ENCODE measurements at regions not wholly inside any gene's neighbourhood (a gene's known extent, or its start where the extent isn't known, plus 50 kb on each side); places are given as distances from the start of the nearest gene placed in this dataset.

DNA sequence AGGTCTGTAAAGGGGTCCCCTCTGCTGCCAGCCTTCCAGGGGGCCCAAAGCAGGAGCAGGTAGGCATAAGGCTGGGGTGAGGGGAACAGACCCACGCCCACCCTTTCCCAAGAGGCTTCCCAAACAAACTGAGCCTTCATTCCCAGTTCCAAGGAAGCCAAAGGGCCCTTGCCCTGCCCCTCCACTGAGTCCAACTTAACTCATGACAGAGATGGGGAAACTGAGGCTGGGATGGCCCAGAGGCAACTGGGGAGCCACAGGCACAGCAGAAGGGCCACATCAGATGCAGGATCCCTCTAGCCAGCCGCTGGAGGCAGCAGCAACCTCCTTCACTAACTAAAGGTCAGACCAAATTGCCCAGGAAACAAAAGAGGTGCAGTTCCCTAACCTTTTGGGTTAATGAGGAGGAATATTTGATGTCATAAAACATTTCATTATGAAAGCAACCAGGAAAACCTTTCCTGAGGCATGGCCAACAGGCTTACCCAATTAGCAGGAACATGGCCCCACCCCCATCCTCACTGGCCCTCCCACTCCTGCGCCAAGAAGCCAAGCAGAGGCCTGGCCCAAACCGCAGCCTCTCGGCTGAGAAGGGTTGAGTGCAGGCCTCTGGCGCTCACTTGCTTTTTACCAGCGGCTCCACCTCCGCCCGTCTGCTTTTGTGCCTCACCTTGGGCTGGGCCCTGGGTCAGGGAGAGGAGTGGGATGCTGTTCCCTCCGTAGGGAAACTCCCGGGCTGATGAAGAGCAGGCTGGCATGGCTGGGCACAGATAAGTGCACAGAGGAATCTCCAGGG lies 293.5 kb upstream of the RTL1 start:
- H3K27me3 ChIP-seq (ENCODE audit: control insufficient read depth, insufficient read depth, low read length): peaks cover 6% of the 10 kb centered on the region
- no peak overlapping the region for H3K4me3 ChIP-seq (ENCODE audit: low read depth, low read length)
- H3K36me3 ChIP-seq (ENCODE audit: control insufficient read depth, insufficient read depth, low read length): no peaks in the 10 kb centered on the region
- TF ChIP-seq, protein P1, sequence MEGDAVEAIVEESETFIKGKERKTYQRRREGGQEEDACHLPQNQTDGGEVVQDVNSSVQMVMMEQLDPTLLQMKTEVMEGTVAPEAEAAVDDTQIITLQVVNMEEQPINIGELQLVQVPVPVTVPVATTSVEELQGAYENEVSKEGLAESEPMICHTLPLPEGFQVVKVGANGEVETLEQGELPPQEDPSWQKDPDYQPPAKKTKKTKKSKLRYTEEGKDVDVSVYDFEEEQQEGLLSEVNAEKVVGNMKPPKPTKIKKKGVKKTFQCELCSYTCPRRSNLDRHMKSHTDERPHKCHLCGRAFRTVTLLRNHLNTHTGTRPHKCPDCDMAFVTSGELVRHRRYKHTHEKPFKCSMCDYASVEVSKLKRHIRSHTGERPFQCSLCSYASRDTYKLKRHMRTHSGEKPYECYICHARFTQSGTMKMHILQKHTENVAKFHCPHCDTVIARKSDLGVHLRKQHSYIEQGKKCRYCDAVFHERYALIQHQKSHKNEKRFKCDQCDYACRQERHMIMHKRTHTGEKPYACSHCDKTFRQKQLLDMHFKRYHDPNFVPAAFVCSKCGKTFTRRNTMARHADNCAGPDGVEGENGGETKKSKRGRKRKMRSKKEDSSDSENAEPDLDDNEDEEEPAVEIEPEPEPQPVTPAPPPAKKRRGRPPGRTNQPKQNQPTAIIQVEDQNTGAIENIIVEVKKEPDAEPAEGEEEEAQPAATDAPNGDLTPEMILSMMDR (IDR thresholded peaks at IDR 0.05; ENCODE audit: insufficient read depth, low read length, poor library complexity, severe bottlenecking): no peak
- DNase-seq (ENCODE audit: low read depth): no peak

DNA sequence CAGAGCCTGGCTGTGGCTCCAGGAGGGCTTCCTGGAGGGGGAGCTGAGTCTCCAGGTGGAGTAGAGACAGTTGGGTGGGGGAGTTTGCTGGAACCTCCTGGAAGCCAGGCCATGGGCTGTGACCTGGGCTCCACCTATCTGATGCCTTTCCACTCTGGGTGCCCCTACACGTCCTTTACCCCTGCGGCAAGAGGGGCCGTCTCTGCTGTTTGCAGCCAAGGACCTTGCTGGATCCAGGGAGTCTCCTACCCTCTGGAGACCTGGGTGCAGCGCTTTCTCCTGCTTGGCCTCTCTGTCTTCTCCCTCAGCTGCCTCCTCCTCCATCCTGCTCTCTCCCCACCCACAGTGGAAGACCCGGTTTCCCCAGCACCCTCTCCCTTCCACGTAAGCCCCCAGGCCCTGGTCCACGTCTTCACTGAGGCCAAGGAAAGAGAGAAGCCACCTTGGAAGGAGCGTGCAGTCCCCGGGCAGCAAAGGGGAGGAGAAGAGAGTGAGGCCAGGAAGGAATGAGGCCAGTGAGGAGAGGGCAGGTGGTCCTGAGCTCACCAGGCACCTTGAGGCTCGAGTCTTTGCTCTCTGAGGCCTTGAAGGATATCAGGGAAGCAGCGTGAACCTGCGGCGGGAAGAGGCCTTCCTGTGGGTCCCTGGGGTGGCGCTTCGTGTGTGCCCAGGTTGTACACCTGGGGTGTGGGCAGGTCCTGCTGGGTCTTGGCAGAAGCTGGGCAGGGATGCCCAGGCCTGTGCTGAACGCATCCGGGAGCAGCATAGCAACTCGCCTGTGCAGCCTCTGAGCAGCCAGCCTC lies 294.3 kb upstream of the RTL1 start:
- no peak for DNase-seq (ENCODE audit: low read depth)
- Histone ChIP-seq H3K27me3 (ENCODE audit: control insufficient read depth, insufficient read depth, low read length) (peaks cover 6% of the 10 kb centered on the region), H3K36me3 (ENCODE audit: control insufficient read depth, insufficient read depth, low read length) (no peaks in the 10 kb centered on the region), H3K4me3 (ENCODE audit: low read depth, low read length) (no peak overlapping the region)
- TF ChIP-seq, protein P1 (IDR thresholded peaks at IDR 0.05; ENCODE audit: insufficient read depth, low read length, poor library complexity, severe bottlenecking): no peak

DNA sequence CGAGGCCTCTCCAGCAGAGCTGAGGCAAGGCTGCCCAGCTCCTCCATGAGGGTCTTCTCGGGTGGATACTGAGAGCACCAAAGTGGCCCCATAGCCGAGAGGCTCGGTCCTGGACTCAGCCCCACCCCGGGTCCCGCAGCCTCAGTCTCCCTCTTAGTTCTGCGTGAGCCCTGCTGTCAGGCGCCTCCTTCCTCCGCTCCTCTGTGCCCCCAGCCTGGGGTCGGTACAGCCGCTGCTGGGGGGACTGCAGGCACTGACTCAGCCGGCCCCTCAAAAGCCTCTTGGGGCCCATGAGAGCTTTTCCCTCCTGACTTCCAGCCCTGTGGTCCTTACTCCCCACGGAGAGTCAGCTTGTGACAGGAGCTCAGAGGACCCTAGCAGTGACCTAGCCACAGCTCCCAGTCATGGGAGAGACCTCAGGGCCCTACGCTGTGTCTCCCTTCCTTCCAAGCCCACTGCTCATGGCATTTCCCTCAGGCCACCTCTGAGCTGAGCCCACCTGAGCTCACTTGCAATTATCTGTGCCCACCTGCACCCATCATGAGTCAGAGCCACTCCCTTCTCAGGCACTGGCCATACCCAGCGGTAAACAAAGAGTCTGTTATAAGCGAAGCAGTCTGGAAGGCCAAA lies 295.0 kb upstream of the RTL1 start:
- TF ChIP-seq, protein P1 (IDR thresholded peaks at IDR 0.05; ENCODE audit: insufficient read depth, low read length, poor library complexity, severe bottlenecking): no peak
- peaks cover 4% of the 10 kb centered on the region for H3K27me3 ChIP-seq (ENCODE audit: control insufficient read depth, insufficient read depth, low read length)
- DNase-seq (ENCODE audit: low read depth): no peak
- H3K4me3 ChIP-seq (ENCODE audit: low read depth, low read length): no peak overlapping the region
- no peaks in the 10 kb centered on the region for H3K36me3 ChIP-seq (ENCODE audit: control insufficient read depth, insufficient read depth, low read length)

DNA sequence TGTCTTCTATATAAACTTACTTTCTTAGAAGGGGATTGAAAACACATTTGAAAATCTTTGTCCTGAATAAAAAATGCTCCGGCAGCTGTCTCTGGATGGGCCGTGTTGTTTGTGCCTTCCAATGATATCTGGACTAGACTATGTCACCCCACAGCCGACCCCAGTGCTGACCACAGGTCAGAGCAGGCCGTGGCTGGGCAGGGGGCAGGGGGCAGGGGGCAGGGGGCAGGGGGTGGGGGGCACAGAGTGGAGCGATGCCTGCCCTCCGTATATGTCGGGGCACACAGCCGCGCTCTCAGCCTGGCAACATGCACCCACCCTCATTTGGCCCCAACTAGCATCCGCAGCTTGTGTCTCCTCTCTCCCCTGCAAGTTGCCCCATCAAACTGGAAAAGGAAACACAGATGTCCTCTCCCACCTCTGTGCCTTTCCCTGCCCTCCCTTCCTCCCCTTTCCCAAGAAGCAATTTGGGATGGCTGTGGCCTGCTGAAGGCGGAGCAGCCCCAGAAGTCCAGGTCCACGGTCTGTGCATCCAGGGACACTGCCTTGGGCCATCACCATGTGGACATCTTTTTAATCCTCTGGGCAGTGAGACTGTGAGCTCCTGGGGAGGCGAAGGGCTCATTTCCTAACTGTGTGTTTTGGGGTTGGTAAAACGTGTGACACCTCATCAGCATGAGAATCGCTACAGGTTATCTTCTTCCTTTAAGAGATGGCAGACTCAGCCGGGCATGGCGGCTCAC lies 295.7 kb upstream of the RTL1 start:
- no peak overlapping the region for H3K4me3 ChIP-seq (ENCODE audit: low read depth, low read length)
- TF ChIP-seq, protein P1 (IDR thresholded peaks at IDR 0.05; ENCODE audit: insufficient read depth, low read length, poor library complexity, severe bottlenecking): no peak
- no peak for DNase-seq (ENCODE audit: low read depth)
- H3K27me3 ChIP-seq (ENCODE audit: control insufficient read depth, insufficient read depth, low read length): peaks cover 2% of the 10 kb centered on the region
- no peaks in the 10 kb centered on the region for H3K36me3 ChIP-seq (ENCODE audit: control insufficient read depth, insufficient read depth, low read length)

DNA sequence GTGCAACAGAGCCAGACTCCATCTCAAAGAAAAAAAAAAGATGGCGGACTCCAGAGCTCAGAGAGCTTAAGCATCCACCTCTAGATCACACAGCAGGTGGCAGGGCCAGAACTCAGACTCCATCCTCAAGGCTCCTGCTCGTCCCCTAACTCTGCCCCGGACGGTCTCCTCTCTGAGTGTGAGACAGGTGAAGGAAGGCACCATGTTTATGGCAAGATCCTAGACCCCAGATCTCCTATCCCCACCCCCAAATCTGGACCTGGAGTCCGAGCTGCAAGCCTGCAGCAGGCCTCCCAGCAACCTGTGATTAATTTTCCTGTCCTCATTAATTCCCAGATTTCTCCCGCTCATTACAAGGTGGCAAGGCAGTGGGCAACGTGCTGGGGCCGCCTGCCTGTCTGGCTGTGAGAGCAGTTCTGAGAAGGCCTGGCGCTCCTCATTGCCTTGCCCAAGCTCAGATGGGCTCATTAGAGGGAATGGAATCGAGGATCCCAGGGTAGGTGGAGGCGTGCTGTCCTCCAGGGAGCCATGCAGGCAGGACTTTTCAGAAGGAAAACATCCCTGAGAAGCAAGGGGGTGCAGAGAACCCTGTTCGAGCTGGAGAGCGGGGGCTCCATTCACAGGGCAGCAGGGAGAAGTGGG lies 296.6 kb upstream of the RTL1 start:
- Histone ChIP-seq H3K36me3 (ENCODE audit: control insufficient read depth, insufficient read depth, low read length) (no peaks in the 10 kb centered on the region), H3K4me3 (ENCODE audit: low read depth, low read length) (no peak overlapping the region), H3K27me3 (ENCODE audit: control insufficient read depth, insufficient read depth, low read length) (no peaks in the 10 kb centered on the region)
- TF ChIP-seq, protein P1 (IDR thresholded peaks at IDR 0.05; ENCODE audit: insufficient read depth, low read length, poor library complexity, severe bottlenecking): no peak
- no peak for DNase-seq (ENCODE audit: low read depth)

All from kidney epithelial cell (primary cell).